PC-9 (cell line): ENCODE measurements at regions not wholly inside any gene's neighbourhood (a gene's known extent, or its start where the extent isn't known, plus 50 kb on each side); places are given as distances from the start of the nearest gene placed in this dataset.

Experiments used
- BruUV-seq: library from RNA; stranded (reverse); fragments of 400-500 nt; replicated peaks from 2 replicates; lab custom pipeline; 2021; lab: Mats Ljungman, UMichigan
- CTCF ChIA-PET: fragments of 300-600 bp; sonication (Branson Sonifier 250); formaldehyde crosslinking; loops from one replicate; lab custom pipeline; 2022; ENCODE audit warnings: antibody characterized with exemption; lab: Charles Lee
- POLR2A ChIA-PET: fragments of 300-600 bp; sonication (Branson Sonifier 250); formaldehyde crosslinking; loops from one replicate; lab custom pipeline; 2022; ENCODE audit warnings: antibody characterized with exemption; ENCODE audit not compliant: unreplicated experiment; lab: Charles Lee
- DNase-seq, 2 experiments: peaks; one replicate each; pipeline versions ENCODE4 v3.0.0 to v3.0.0-alpha.2; 2015 to 2022; ENCODE audit warnings: mixed read lengths in 1 of 2
- H2AFZ ChIP-seq: fragments of 200-600 bp; sonication (generic); 2 replicates; pipeline ENCODE4 v1.8.1; 2017; ENCODE audit warnings: antibody characterized with exemption
- H3F3A ChIP-seq: fragments of 200-600 bp; sonication (generic); 2 replicates; pipeline ENCODE4 v1.8.1; 2017; ENCODE audit warnings: antibody characterized with exemption, mild to moderate bottlenecking, low read depth; ENCODE audit not compliant: insufficient read depth
- H3K27ac ChIP-seq: fragments of 200-600 bp; sonication (generic); 2 replicates; pipeline ENCODE4 v1.6.1; 2016; ENCODE audit warnings: mixed run types
- H3K27me3 ChIP-seq: fragments of 200-600 bp; sonication (generic); 2 replicates; pipeline ENCODE4 v1.6.1; 2016; ENCODE audit warnings: low read depth, mixed run types; ENCODE audit not compliant: insufficient read depth
- H3K36me3 ChIP-seq: fragments of 200-600 bp; sonication (generic); 2 replicates; pipeline ENCODE4 v1.6.1; 2016; ENCODE audit warnings: low read depth, mixed run types
- H3K4me1 ChIP-seq: fragments of 200-600 bp; sonication (generic); replicated peaks from 2 replicates; pipeline ENCODE4 v1.6.1; 2016; ENCODE audit warnings: mixed run types; ENCODE audit not compliant: insufficient read depth
- H3K4me2 ChIP-seq: fragments of 200-600 bp; sonication (generic); 2 replicates; pipeline ENCODE4 v1.6.1; 2017; ENCODE audit warnings: mixed run types
- H3K4me3 ChIP-seq: fragments of 200-600 bp; sonication (generic); 2 replicates; pipeline ENCODE4 v1.6.1; 2016; ENCODE audit warnings: mixed run types
- H3K79me2 ChIP-seq: fragments of 200-600 bp; sonication (generic); 2 replicates; pipeline ENCODE4 v1.6.1; 2017; ENCODE audit warnings: low read depth, mixed run types
- H3K9me2 ChIP-seq: fragments of 200-600 bp; sonication (generic); 2 replicates; pipeline ENCODE4 v1.8.1; 2017; ENCODE audit warnings: mild to moderate bottlenecking; ENCODE audit not compliant: insufficient read depth
- H3K9me3 ChIP-seq: fragments of 200-600 bp; sonication (generic); 2 replicates; pipeline ENCODE4 v1.8.1; 2016; ENCODE audit warnings: low read depth; ENCODE audit not compliant: insufficient read depth
- H4K20me1 ChIP-seq: fragments of 200-600 bp; sonication (generic); 2 replicates; pipeline ENCODE4 v1.8.1; 2017; ENCODE audit not compliant: insufficient read depth
- CTCF ChIP-seq: fragments of 200-600 bp; sonication (generic); conservative IDR thresholded peaks from 2 replicates; pipeline ENCODE4 v1.6.1; 2017; ENCODE audit warnings: mixed run types, antibody characterized with exemption, mild to moderate bottlenecking, moderate library complexity
- EZH2 ChIP-seq: fragments of 200-600 bp; sonication (generic); IDR thresholded peaks from 2 replicates; pipeline ENCODE4 v1.8.0; 2017; ENCODE audit warnings: antibody characterized with exemption, low read depth
- intact Hi-C: fragments of 100-400 bp; cut with micrococcal nuclease; formaldehyde crosslinking; loops from one replicate; pipeline ENCODE4 v1.10.0; 2022; ENCODE audit not compliant: unreplicated experiment

GRCh38 chr17:68693896-68694295 is 92.7 kb upstream of the FAM20A start:
- DNase-seq = no peak
- Histone ChIP-seq H3K27me3 (peaks cover 25% of the 10 kb centered on the region), H3K4me3 (no peak overlapping the region), H3K36me3 (no peaks in the 10 kb centered on the region), H3K9me2 (no peaks in the 10 kb centered on the region), H4K20me1 (no peaks in the 10 kb centered on the region), H3K4me2 (no peak overlapping the region), H3K4me1 (no peaks in the 10 kb centered on the region), H3K9me3 (no peaks in the 10 kb centered on the region), H2AFZ (no peak overlapping the region), H3K27ac (no peak overlapping the region), H3F3A (no peaks in the 10 kb centered on the region), H3K79me2 (no peaks in the 10 kb centered on the region)
- CTCF ChIA-PET = no interaction called here
- intact Hi-C loops = no loop called here
- no TSS peak for BruUV-seq
- TF ChIP-seq CTCF (no peak), EZH2 (no peak)
- POLR2A ChIA-PET = no interaction called here

- no peaks in the 10 kb centered on the region for H3K79me2 ChIP-seq
- ChIA-PET POLR2A (no interaction called here), CTCF (no interaction called here)
- no peak for DNase-seq
- H2AFZ ChIP-seq = no peak overlapping the region
- TF ChIP-seq EZH2 (no peak), CTCF (no peak)
- H3K27me3 ChIP-seq = peaks cover 22% of the 10 kb centered on the region
- intact Hi-C loops = no loop called here
- H3F3A ChIP-seq = no peaks in the 10 kb centered on the region
- no TSS peak for BruUV-seq
- H3K4me2 ChIP-seq = no peak overlapping the region
- H3K4me1 ChIP-seq = no peaks in the 10 kb centered on the region
- no peak overlapping the region for H3K27ac ChIP-seq
- no peaks in the 10 kb centered on the region for H4K20me1 ChIP-seq
- H3K9me3 ChIP-seq = no peaks in the 10 kb centered on the region
- H3K9me2 ChIP-seq = no peaks in the 10 kb centered on the region
- no peaks in the 10 kb centered on the region for H3K36me3 ChIP-seq
- H3K4me3 ChIP-seq = no peak overlapping the region
These were observed 92.3 kb upstream of the FAM20A start for GRCh38 chr17:68693466-68693865.

GRCh38 chr17:68686108-68686988 is 85.2 kb upstream of the FAM20A start:
- TF ChIP-seq EZH2 (no peak), CTCF (no peak)
- H3K4me2 ChIP-seq = no peak overlapping the region
- POLR2A ChIA-PET = no interaction called here
- H3K36me3 ChIP-seq = no peaks in the 10 kb centered on the region
- no peaks in the 10 kb centered on the region for H3K4me1 ChIP-seq
- no peak overlapping the region for H3K4me3 ChIP-seq
- H3K9me2 ChIP-seq = no peaks in the 10 kb centered on the region
- no peak overlapping the region for H3K27ac ChIP-seq
- no peaks in the 10 kb centered on the region for H3K9me3 ChIP-seq
- no TSS peak for BruUV-seq
- intact Hi-C loops = no loop called here
- CTCF ChIA-PET = no interaction called here
- no peak for DNase-seq
- H4K20me1 ChIP-seq = no peaks in the 10 kb centered on the region
- H2AFZ ChIP-seq = no peak overlapping the region
- peaks cover 36% of the 10 kb centered on the region for H3K27me3 ChIP-seq
- H3F3A ChIP-seq = no peaks in the 10 kb centered on the region
- H3K79me2 ChIP-seq = no peaks in the 10 kb centered on the region
